ENCODE measurements at regions not wholly inside any gene's neighbourhood (a gene's known extent, or its start where the extent isn't known, plus 50 kb on each side); places are given as distances from the start of the nearest gene placed in this dataset.

- Histone ChIP-seq H3K27me3 (no peaks in the 10 kb centered on the region), H3K4me1 (no peaks in the 10 kb centered on the region), H3K36me3 (ENCODE audit: low read depth, missing control alignments) (no peaks in the 10 kb centered on the region), H3K9me3 (no peaks in the 10 kb centered on the region), H3K27ac (no peak overlapping the region), H3K4me3 (no peak overlapping the region)
- intact Hi-C loops (cut with DNase I; ENCODE audit: low total_unique reads): no loop called here
- no peak for TF ChIP-seq POLR2A (IDR thresholded peaks at IDR 0.05)
- TF ChIP-seq CTCF (IDR thresholded peaks at IDR 0.05): no peak
- DNase-seq: no peak
- WGBS, 2 donors: 90 to 93% methylated on average over 1 of the region's 1 CpG
Measured at GRCh38 chr17:74019860-74020259, 183.6 kb upstream of the RPL38 start.

GRCh38 chr17:74020522-74020921, 183.0 kb upstream of the RPL38 start:
- Histone ChIP-seq H3K36me3 (ENCODE audit: low read depth, missing control alignments) (no peaks in the 10 kb centered on the region), H3K4me1 (no peaks in the 10 kb centered on the region), H3K27me3 (no peaks in the 10 kb centered on the region), H3K27ac (no peak overlapping the region), H3K4me3 (no peak overlapping the region), H3K9me3 (no peaks in the 10 kb centered on the region)
- WGBS, 2 donors: 71 to 85% methylated on average over 3 of the region's 3 CpGs
- intact Hi-C loops (cut with DNase I; ENCODE audit: low total_unique reads): no loop called here
- no peak for TF ChIP-seq POLR2A (IDR thresholded peaks at IDR 0.05)
- TF ChIP-seq CTCF (IDR thresholded peaks at IDR 0.05): no peak
- DNase-seq: no peak

GRCh38 chr17:74024871-74025531, 178.5 kb upstream of the RPL38 start:
- WGBS, 2 donors: 51 to 58% methylated on average over 10 of the region's 10 CpGs

GRCh38 chr17:74027444-74027843, 176.0 kb upstream of the RPL38 start:
- H3K4me1 ChIP-seq: peaks cover 6% of the 10 kb centered on the region
- H3K4me3 ChIP-seq: no peak overlapping the region
- no peaks in the 10 kb centered on the region for H3K27me3 ChIP-seq
- H3K27ac ChIP-seq: no peak overlapping the region
- no peak for DNase-seq
- intact Hi-C loops (cut with DNase I; ENCODE audit: low total_unique reads): no loop called here
- TF ChIP-seq CTCF (IDR thresholded peaks at IDR 0.05) (no peak), POLR2A (IDR thresholded peaks at IDR 0.05) (no peak)
- no peaks in the 10 kb centered on the region for H3K36me3 ChIP-seq (ENCODE audit: low read depth, missing control alignments)
- H3K9me3 ChIP-seq: no peaks in the 10 kb centered on the region
- 60 to 61% methylated on average over 1 of the region's 1 CpG for WGBS, 2 donors

More at GRCh38 chr17:74024871-74025531, 178.5 kb upstream of the RPL38 start:
- Histone ChIP-seq H3K4me1 (no peaks in the 10 kb centered on the region), H3K27me3 (no peaks in the 10 kb centered on the region), H3K9me3 (no peaks in the 10 kb centered on the region), H3K36me3 (ENCODE audit: low read depth, missing control alignments) (no peaks in the 10 kb centered on the region), H3K4me3 (no peak overlapping the region), H3K27ac (no peak overlapping the region)
- DNase-seq: peak; percentile 33
- intact Hi-C loops (cut with DNase I; ENCODE audit: low total_unique reads): no loop called here
- TF ChIP-seq CTCF (IDR thresholded peaks at IDR 0.05) (no peak), POLR2A (IDR thresholded peaks at IDR 0.05) (no peak)

Data from testis (tissue), 2 donors.